GM21786 (cell line): ENCODE measurements at regions not wholly inside any gene's neighbourhood (a gene's known extent, or its start where the extent isn't known, plus 50 kb on each side); places are given as distances from the start of the nearest gene placed in this dataset.
"Not testable (repeated sequence)": the region's sequence is repeated elsewhere in the genome, so short reads cannot be mapped to it uniquely, and the experiment has no call there.

Source experiments
- ATAC-seq: cut with Tn5 transposase; IDR thresholded peaks from one replicate; pipeline ENCODE4 v1.9.1; 2021; ENCODE audit not compliant: unreplicated experiment

DNA sequence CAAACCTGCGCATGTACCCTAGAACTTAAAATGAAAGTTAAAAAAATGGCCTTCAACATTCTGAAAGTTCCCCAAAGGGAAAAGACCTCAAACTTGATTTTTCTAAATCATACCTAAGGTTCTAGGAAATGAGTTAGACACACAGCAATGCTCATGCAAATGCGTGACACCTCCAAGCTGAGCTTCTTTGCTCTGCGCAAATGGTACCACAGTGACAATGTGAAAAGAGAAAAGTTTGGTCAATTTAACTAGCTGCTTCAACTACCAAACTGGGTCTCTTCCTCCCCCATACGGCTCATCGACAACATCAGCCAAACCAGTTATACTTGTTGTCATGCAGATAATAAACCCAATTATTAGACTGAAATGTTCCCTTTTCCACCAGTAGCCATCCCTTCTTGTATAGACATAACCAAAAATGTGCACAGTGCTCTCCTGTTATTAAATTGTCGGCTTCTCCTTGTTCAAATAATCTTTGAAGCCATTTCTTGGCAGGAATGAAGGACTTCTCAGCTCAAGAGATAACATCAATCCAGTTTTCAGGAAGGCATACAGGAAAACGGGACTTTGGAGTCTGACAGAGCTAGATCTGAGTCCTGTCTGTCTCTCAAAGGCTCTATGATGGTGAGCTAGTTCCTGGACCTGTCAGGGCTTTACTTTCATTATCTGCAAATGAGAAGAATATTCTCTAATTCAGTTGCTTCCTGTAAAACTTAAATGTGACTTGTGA, 185.6 kb upstream of the NR3C1 start:
- no peak for ATAC-seq

DNA sequence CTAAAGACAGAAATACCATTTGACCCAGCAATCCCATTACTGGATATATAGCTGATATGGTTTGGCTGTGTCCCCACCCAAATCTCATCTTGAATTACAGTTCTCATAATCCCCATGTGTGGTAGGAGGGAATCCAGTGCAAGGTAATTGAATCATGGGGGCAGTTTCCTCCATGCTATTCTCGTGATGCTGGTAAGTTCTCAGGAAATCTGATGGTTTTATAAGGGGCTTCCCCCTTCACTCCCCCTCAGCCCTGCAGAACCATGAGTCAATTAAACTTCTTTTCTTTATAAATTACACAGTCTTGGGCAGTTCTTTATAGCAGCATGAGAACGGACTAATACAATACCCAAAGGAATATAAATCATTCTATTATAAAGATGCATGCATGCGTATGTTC, 184.6 kb upstream of the NR3C1 start:
- ATAC-seq = not testable (repeated sequence)

DNA sequence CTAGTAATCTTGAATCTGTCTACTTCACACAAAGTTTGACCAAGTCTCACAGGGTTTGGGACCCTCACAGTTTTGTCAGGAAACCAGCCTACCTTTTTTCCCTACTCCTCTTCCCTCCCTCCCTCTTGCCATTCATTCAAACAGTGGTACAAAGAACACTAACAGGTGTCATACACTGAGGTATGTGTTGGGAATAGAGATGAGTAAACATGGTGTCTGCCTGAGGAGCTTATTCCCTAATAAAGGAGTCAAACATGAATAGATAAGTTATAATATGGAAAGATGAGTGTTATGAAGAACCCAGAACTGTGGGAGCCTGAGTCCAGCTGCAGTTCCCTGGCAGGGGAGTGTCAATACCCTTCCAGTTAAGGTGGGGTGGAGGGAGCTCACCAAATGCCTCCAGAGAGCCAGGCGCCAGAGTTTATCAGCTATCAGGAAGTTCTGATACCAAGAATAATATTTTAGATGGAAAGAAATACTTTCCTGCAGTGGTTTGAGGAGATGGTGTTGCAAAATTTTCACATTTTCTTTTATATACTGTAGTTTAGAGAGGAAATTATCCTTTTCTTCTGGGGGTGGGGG, 183.4 kb upstream of the NR3C1 start:
- ATAC-seq = no peak

DNA sequence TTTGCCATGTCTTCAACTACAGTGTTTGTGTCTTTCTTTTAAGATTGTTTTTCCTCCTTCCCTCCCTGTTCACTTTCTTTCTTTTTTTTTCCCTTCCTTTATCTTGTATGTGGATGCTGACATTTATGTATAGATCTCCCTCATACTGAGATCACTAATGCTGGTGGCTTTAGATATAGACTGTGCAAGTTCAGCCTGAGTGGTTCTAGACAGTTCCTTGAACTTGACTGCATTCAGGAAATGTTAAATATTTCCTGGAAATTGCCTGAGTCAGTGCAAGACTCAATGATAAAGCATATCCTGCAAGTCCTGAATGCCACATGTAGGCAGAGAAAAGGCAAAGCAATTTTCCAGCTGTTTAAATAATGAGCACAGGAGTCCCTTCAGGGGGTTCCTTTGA, 182.5 kb upstream of the NR3C1 start:
- ATAC-seq = no peak

DNA sequence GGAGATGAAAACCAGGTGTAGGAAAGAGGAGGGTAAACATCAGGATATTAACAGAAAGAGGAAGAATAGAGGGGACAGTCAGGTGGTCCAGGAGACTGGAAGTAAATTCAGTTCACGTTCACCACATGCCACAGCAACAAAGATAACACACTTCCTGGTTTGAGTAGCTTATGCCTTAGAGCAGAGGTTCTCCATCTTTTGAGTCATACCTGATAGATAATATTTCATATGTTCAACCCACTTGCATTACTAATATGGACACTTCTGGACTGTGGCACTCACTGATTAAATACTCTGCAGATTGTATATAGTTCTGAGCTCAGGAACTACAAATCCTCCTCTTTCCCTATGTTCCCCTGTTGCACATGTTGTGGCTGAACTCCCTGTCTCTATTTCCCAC, 179.9 kb upstream of the NR3C1 start:
- no peak for ATAC-seq

DNA sequence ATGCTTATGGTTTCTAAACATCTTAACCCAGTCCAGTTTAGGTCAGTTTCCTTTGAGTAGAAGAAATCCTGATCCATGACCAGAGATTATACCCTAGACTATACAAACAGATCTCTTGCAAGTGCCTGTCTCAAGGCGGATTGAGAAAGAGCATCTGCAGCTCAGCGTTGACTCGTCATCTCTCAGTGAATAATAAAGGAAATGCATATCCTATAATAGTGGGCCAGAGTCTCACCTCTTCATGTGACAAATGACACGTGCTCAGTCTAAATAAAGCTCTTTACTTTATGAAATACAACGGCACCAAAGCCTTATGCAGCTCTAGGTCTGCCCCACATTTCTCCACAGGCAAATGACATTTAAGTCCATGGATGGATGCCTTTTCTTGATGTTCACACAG, 179.4 kb upstream of the NR3C1 start:
- ATAC-seq = no peak

DNA sequence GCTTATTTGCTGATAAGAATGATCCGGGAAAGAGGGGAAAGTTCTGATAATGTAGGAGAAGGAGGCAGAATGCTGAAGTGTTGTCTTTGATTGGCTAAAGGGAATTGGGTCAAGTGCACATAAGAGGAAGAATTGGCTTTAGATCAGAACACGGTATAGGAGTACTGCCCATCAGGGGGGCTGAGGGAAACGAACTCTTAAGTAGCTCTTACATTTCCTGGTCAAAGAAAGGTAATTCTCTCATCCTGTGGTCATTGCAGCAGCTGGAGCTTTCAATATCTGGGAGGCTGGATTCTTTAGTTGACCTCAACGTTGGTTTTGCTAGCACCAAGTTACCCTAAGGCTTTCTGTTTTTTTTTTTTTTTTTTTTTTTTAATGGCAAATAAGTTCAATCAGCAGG, 178.7 kb upstream of the NR3C1 start:
- ATAC-seq = no peak

DNA sequence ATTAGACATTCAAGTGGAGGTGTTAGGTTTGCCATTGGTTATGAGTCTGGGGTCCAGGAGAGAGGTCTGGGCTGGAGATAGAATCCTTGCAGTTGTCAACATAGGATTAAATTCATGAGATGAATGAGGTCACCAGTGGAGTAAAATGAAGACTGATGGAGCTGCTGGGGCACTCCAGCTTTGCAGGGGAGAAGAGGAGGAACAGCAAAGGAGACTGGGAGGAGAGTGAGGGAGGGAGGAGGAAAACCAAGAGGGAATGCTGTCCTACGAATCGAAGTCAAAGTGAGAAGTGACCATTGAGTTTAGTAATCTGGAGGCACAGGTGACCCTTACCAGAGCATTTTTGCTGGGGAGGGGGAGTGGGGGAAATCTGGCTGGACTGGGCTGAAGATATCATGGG, 178.2 kb upstream of the NR3C1 start:
- ATAC-seq = no peak

DNA sequence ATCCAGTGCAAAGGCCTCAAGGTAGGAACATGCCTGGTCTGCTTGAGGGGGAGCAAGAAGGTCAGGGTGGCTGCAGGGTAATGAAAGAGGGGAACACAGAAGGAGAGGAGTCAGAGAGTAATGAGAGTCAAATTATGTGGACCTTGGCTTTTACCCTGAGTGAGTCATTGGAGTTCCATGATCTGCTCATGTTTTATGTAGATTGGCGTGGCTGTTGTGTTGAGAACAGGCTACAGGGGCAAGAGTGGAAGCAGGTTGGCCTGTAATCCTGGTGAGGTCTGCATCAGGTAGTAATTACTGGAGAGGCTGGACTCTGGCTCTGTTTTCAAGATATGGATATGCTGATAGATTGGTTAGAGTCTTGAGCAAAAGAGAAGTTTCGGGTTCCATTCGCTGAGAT, 177.7 kb upstream of the NR3C1 start:
- no peak for ATAC-seq

DNA sequence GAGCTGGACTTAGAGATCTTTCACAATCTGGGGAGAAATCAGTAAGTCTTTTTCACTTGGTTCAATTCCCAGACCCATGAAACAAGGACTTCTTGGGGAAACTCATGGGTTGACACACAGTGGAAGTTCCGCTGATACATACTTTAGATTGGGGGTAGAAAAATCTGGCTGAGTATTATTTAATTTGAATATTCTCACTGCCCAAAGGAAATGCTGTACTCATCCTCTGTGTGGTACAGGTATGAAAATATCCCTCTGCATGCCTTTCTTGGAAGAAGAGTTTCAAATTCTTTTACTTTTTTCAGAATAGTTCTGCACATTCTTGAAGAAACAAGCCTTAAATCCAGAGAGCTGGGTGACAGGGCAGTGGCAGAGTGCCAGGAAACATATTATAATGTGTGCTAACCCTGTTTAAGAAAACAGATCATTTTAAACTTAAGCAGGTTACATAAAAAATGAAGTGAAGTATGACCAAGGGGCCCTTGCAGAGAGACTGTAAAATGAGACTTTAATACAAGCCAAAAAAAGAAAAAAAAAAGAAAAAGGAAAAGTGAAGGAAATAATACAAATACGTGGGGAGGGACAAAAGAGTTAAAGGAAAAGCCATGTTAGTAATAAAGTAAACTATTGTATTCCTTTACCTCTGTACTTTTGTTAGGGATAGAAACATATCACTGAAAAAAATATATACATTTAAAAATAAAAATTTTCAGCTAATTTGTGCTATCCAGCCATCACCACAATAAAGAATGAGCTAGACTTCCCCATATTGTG, 173.4 kb upstream of the NR3C1 start:
- no peak for ATAC-seq

DNA sequence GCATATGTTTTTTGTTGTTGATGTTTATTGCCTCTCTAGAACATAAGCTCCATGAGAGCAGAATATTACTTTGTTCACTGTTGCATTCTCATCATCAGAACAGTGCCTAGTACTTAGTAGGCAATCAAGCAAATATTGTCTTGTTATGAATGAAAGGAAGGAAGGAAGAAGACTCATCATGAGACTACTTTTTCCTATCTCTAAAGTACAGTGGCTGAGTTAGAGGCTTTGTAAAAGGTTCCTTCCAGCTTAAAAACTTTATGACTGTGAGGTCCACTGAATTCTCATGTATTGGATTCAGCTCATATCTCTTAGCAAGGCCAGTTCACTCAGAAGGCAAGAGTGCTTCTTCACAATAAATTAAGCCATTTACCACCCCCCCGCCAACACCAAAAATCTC, 171.8 kb upstream of the NR3C1 start:
- ATAC-seq = no peak

DNA sequence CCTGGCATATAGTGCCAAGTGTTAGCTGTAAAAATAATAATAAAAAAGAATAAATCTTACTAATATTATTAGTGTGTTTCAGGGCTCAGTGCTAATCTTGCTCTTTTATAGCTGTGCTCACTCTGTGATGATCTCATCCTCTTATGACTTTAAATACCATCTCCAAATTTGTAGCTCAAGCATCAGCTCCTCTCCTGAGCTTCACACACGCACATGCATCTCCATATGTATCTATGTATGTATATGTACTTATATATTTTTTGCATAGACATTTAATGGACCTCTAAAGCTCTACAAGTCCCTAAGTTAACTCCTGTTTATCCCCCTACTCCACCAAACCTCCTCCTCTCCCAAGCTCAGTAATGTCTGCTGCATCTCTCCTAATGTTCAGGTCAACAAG, 170.8 kb upstream of the NR3C1 start:
- ATAC-seq = no peak

DNA sequence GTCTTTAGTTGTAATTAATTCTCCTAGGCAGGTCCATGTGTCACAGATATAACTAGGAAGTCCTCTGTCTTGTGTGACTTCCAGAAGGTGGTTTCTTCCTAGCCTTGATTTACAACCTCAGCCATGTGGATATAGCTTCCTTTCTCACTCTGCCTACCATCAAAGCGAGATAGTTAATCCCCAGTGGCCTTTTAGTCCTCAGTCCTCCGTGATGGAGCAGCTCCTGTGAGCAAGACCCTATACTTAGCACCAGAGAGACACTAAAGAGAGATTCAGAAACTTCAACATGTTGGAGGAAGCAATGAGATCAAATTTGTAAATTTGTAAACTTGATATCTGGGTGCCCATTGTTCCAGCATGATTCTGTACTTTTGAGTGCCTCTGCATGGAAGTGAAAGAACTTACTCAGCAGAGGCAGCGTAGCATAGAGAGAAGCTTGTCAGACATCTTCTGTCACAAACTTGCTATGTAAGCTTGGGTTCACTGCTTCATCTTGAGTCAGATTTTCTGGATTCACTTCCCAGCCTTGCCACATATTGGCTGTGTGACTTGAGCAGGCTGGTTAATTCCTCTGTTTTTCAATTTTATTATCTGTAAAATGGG, 170.2 kb upstream of the NR3C1 start:
- no peak for ATAC-seq

DNA sequence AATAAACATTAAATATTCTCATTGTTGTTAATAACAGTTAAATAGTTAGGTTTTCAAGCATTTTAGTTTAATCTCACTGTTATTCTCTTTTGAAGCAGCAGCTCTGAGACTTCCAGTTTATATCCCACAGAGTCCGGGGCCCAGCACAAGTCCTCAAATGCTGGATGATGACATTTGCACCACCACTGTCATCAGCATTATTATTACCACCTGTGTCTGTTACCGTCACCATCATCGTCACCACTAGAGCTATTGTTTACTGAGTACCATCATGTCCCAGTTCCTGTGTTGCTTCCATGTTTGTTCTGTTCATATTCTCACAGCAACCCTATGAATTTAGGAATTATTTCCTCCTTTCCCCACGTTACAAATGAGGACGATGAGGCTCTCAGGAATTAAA, 169.2 kb upstream of the NR3C1 start:
- no peak for ATAC-seq

DNA sequence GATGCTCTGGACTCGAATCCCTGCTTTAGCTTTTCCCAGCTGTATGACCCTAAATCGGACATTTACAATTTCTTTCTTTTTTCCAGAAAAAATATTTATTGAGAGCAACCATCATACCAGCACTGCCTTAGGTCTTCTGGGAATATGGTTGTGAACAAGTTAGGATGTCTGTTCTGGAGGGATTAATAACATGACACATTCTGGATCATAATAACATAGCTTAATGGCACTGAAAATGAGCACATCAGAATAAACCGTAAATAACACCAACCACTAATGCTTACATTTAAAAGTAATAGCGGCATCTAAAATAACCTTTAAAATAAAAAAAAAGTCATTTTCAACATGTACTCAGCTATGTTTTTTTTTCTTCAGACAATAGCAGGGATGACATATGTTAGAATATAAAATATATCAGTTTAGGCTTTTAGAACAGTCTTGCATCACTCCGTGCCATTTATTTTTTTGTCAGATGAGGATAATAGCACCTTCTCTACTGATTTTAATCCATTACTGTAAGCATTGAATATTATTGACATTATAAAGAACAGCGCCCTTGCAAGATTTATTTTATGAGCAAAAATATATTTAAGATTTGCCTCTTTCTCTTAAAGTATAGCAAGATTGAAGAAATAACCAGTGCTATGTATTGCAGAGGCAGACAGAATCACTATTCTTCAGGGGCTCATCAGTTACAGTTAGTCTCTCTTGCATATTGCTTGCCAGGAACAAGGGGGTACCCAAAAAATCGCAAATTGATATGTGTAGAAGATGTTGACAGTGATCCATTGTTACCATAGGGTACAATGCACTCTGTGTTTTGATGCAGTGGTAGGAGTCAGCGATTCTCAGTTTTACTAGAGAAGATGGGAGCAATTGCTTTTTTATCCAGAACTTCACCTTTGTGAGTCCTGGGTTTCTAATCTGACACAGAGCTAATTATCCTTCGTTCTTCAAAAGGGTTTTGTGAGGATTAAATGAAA, 168.4 kb upstream of the NR3C1 start:
- ATAC-seq = no peak

DNA sequence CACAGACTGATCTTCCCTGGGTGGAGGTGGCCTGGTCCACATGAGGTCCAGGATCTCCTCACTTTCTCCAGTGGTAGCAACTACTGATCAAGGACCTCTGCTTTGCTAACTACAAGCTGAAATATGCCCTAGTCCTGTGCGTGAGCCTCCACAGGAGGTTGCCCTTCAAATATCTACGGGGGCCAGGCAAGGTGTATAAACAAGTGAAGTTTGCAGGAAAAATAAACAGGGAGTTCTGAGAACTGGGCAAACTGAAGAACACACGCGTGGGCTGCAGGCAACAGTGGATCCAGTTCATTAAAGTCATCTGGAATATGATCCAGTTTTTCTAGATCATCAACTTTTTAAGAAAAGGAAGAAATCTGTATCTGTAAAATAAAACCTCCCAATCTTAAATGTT, 167.5 kb upstream of the NR3C1 start:
- ATAC-seq = no peak

DNA sequence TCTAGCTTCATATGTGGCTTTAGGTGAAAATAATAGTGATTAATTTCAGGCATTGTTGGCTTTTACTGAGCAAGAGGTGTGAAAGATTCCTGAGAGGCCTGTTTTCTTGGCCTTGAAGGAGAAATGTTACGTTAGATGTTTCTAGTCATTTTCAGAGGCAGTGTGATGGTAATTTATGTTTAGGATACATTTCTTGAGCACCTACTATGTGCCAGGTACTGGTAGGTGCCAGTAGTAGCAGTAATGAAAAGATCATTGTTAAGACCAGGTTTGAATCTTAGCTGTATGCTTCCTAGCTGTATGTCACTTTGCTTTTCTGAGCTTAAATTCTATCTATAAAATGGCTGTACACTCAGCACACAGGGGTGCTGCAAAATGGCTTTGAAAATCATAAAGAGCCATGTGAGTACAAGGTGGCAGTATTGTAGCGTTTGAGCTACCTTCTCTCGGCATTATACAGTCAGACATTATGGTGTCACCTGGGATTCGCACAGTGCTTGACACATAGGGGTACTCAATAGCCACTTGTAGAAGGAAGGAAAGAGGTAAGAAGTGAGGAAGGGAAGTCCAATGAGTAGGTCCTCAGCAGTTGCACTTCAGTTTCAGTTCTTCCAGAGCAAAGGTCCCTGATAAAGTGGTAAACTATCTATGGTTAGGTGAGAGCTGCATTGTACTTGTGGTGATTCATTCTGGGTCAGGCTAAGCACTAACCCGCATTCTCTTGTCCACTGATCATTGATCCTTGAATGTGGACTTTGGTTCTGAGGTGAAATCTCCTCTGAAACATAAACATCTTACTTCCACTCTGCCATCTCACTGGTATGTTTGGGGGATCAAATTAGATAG, 166.5 kb upstream of the NR3C1 start:
- no peak for ATAC-seq

DNA sequence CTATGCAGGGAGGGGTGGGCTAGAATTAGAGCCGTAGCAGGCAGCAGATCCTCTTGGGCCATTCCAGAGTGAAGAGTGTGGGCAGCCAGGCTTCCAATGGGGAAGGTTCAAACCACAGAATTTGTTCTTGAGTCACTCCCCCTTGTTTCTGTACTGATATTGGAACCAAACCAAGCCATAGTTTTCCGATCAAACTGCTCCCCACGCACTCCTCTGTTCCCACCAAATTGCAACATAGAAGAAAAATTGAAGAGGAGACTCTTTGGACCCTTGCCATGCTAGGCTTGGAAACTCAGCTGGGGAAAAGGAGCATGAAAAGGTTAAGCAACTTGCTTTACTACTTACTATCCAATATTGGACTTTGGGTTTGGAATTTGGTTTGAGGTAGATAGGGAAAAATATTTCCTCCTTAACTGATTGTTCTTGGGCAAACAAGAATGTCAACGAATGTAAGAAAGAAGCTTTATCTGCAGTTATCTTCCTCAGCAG, 165.8 kb upstream of the NR3C1 start:
- no peak for ATAC-seq

DNA sequence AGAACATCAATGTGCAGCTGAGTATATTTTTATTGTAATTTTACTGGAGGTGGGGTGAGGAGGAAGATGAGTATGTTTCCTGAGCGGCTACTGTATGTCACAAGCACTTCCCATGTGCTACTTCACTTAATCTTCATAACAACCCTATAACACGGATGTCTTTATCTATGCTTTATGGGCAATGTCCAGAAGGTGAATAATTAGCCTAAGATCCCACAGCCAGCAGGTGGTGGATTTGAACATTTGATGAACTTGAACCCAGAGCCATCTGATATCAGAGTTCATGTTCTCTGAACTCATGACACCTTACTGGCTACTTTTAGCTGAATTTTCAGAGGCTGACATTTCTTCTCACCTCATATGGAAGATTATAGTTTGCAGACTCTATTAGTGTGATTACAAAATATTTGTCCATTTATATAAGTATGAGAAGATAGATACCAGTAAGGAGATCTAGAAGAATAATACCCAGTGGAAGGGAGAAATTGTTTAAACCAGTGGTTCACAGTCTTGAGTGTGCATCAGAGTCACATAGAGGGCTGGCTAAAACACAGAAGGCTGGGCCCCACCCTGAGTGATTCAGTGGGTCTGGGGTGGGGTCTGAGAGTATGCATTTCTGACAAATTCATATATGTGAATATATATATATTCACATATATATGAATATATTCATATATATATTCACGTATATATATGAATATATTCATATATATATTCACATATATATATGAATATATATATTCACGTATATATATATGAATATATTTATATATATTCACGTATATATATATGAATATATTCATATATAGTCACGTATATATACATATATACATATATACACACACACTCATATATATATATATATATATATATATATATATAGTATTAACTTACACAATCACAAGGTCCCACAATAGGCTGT, 164.4 kb upstream of the NR3C1 start:
- no peak for ATAC-seq
